H9 (cell line): ENCODE measurements at regions not wholly inside any gene's neighbourhood (a gene's known extent, or its start where the extent isn't known, plus 50 kb on each side); places are given as distances from the start of the nearest gene placed in this dataset.

Experiments used
- DNase-seq: peaks from one replicate; pipeline ENCODE4 v3.0.0-alpha.2; 2017
- H2AFZ ChIP-seq: one replicate; pipeline ENCODE4 v1.6.1; 2013; ENCODE audit warnings: mild to moderate bottlenecking, low read length, control low read depth, moderate library complexity
- H2AK5ac ChIP-seq: 2 replicates; pipeline ENCODE4 v1.6.1; 2013; ENCODE audit warnings: low read length, control low read depth, mixed read lengths; ENCODE audit not compliant: insufficient read length
- H2BK120ac ChIP-seq: one replicate; pipeline ENCODE4 v1.6.1; 2013; ENCODE audit warnings: low read depth, mild to moderate bottlenecking, low read length, control low read depth, inconsistent platforms; ENCODE audit not compliant: poor library complexity, severe bottlenecking
- H2BK12ac ChIP-seq: 2 replicates; pipeline ENCODE4 v1.6.1; 2013; ENCODE audit warnings: low read length, control low read depth, mixed read lengths, low read depth; ENCODE audit not compliant: insufficient read length
- H2BK15ac ChIP-seq: 2 replicates; pipeline ENCODE4 v1.6.1; 2013; ENCODE audit warnings: low read depth, low read length, control low read depth
- H2BK20ac ChIP-seq: one replicate; pipeline ENCODE4 v1.6.1; 2013; ENCODE audit warnings: low read depth, mild to moderate bottlenecking, low read length, control low read depth, inconsistent platforms; ENCODE audit not compliant: poor library complexity, severe bottlenecking
- H2BK5ac ChIP-seq: 2 replicates; pipeline ENCODE4 v1.6.1; 2013; ENCODE audit warnings: low read length, control low read depth, mixed read lengths; ENCODE audit not compliant: insufficient read length
- H3K14ac ChIP-seq: 2 replicates; pipeline ENCODE4 v1.6.1; 2013; ENCODE audit warnings: low read length, control low read depth; ENCODE audit not compliant: insufficient read depth
- H3K18ac ChIP-seq: 2 replicates; pipeline ENCODE4 v1.6.1; 2013; ENCODE audit warnings: low read depth, mild to moderate bottlenecking, mixed read lengths, low read length, control low read depth; ENCODE audit not compliant: insufficient read length
- H3K23ac ChIP-seq: 2 replicates; pipeline ENCODE4 v1.6.1; 2013; ENCODE audit warnings: low read length, control low read depth, mixed read lengths, low read depth; ENCODE audit not compliant: insufficient read length
- H3K23me2 ChIP-seq: 2 replicates; pipeline ENCODE4 v1.6.1; 2013; ENCODE audit warnings: low read depth, mild to moderate bottlenecking, mixed read lengths, low read length, control low read depth; ENCODE audit not compliant: insufficient read length, poor library complexity, severe bottlenecking
- H3K27ac ChIP-seq: 2 replicates; pipeline ENCODE4 v1.5.1; 2013; ENCODE audit warnings: low read length, control low read depth, mixed read lengths, low read depth; ENCODE audit not compliant: insufficient read length
- H3K27me3 ChIP-seq: 2 replicates; pipeline ENCODE4 v1.6.1; 2013; ENCODE audit warnings: low read length, control low read depth, inconsistent platforms; ENCODE audit not compliant: insufficient read depth
- H3K4ac ChIP-seq: 2 replicates; pipeline ENCODE4 v1.6.1; 2013; ENCODE audit warnings: low read depth, mild to moderate bottlenecking, control low read depth, inconsistent platforms, low read length, moderate library complexity
- H3K4me1 ChIP-seq: 2 replicates; pipeline ENCODE4 v1.6.1; 2013; ENCODE audit warnings: low read length, control low read depth, inconsistent platforms; ENCODE audit not compliant: insufficient read depth
- H3K4me2 ChIP-seq: 2 replicates; pipeline ENCODE4 v1.6.1; 2013; ENCODE audit warnings: low read length, control low read depth, mixed read lengths; ENCODE audit not compliant: insufficient read length, insufficient read depth
- H3K56ac ChIP-seq: 2 replicates; pipeline ENCODE4 v1.6.1; 2013; ENCODE audit warnings: low read depth, mild to moderate bottlenecking, mixed read lengths, low read length, control low read depth; ENCODE audit not compliant: insufficient read length
- H3K79me1 ChIP-seq: 2 replicates; pipeline ENCODE4 v1.6.1; 2013; ENCODE audit warnings: low read depth, mild to moderate bottlenecking, moderate library complexity, low read length, control low read depth, inconsistent platforms; ENCODE audit not compliant: insufficient read depth, poor library complexity, severe bottlenecking
- H3K79me2 ChIP-seq: 2 replicates; pipeline ENCODE4 v1.6.1; 2013; ENCODE audit warnings: low read length, control low read depth, inconsistent platforms; ENCODE audit not compliant: insufficient read depth
- H3K9ac ChIP-seq: 2 replicates; pipeline ENCODE4 v1.6.1; 2013; ENCODE audit warnings: low read length, control low read depth, mixed read lengths; ENCODE audit not compliant: insufficient read length; ENCODE audit errors: extremely low read depth
- H3K9me3 ChIP-seq: one replicate; pipeline ENCODE4 v1.6.1; 2013; ENCODE audit warnings: low read depth, low read length, inconsistent platforms; ENCODE audit not compliant: control insufficient read depth
- H3T11ph ChIP-seq: one replicate; pipeline ENCODE4 v1.6.1; 2013; ENCODE audit warnings: mild to moderate bottlenecking, low read length, control low read depth, inconsistent platforms
- H4K20me1 ChIP-seq: one replicate; pipeline ENCODE4 v1.6.1; 2013; ENCODE audit not compliant: control insufficient read depth, insufficient read length, insufficient read depth
- H4K5ac ChIP-seq: 2 replicates; pipeline ENCODE4 v1.6.1; 2013; ENCODE audit warnings: low read depth, mild to moderate bottlenecking, mixed read lengths, low read length, control low read depth; ENCODE audit not compliant: insufficient read length
- H4K8ac ChIP-seq: replicated peaks from 2 replicates; pipeline ENCODE4 v1.6.1; 2013; ENCODE audit warnings: low read length, control low read depth, mixed read lengths, low read depth; ENCODE audit not compliant: insufficient read length
- H4K91ac ChIP-seq: 2 replicates; pipeline ENCODE4 v1.6.1; 2013; ENCODE audit warnings: low read depth, mild to moderate bottlenecking, moderate library complexity, mixed read lengths, low read length, control low read depth; ENCODE audit not compliant: insufficient read length
- H3K27ac Mint-ChIP-seq, 3 experiments: 2 replicates in 2 of 3; 3 replicates in 1 of 3; pipeline ENCODE4 v1.8.0; 2020 to 2021; ENCODE audit warnings: mixed read lengths in 3 of 3, mild to moderate bottlenecking in 1 of 3, moderate library complexity in 1 of 3
- H3K27me3 Mint-ChIP-seq: 2 replicates; pipeline ENCODE4 v1.8.0; 2021; ENCODE audit warnings: low read depth, mild to moderate bottlenecking, moderate library complexity, mixed read lengths
- H3K36me3 Mint-ChIP-seq, 3 experiments: 2 replicates in 2 of 3; 3 replicates in 1 of 3; pipeline ENCODE4 v1.8.0; 2020 to 2021; ENCODE audit warnings: low read depth in 3 of 3, mixed read lengths in 3 of 3; ENCODE audit not compliant: insufficient read depth in 1 of 3
- H3K4me1 Mint-ChIP-seq, 2 experiments: 2 replicates each; pipeline ENCODE4 v1.8.0; 2020; ENCODE audit warnings: mixed read lengths in 2 of 2
- H3K4me3 Mint-ChIP-seq, 2 experiments: 2 replicates in 1 of 2; 3 replicates in 1 of 2; pipeline ENCODE4 v1.8.0; 2020 to 2021; ENCODE audit warnings: mild to moderate bottlenecking in 2 of 2, mixed read lengths in 2 of 2, moderate library complexity in 1 of 2
- H3K9me3 Mint-ChIP-seq, 2 experiments: 2 replicates in 1 of 2; 3 replicates in 1 of 2; pipeline ENCODE4 v1.8.0; 2020; ENCODE audit warnings: mild to moderate bottlenecking in 2 of 2, mixed read lengths in 2 of 2, moderate library complexity in 1 of 2
- WGBS: extraction: QIAGEN DNeasy Blood & Tissue Kit; methylation state at CpG from one replicate; pipeline ENCODE4 v1.1.7; 2013; ENCODE audit warnings: missing lambda C conversion rate, low lambda C conversion rate, mixed read lengths; ENCODE audit not compliant: insufficient read length; ENCODE audit errors: extremely low coverage; 5-methylcytosine and 5-hydroxymethylcytosine counted together
- TF ChIP-seq, protein P1 (sequence below): fragments of 200-600 bp; sonication (generic); conservative IDR thresholded peaks from 3 replicates; pipeline ENCODE4 v1.8.0; 2021; ENCODE audit warnings: antibody characterized with exemption, mild to moderate bottlenecking

DNA sequence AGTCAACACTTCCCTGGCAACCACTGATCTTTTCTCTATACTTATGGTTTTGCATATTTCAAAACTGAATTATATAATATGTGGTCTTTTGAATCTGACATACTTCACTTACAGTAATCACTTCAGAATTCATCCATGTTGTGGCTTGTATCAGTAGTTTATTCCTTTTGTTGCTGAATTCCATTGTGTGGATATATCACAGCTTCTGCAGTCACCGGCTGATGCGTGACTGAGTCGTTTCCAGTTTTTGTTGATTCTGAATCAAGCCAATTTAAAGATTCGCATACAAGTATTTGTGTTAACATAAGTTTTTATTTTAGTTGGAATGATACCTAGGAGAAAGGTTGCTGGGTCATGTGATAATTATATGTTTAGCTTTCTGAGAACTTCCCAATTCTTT, 672.5 kb upstream of the ANKRD30A start:
- no peaks in the 10 kb centered on the region for H4K20me1 ChIP-seq
- H3K9ac ChIP-seq: no peak overlapping the region
- Mint-ChIP-seq H3K4me3 (no peak overlapping the region), H3K27me3 (peaks cover 2% of the 10 kb centered on the region; the same call in 1 of the 2 replicates), H3K9me3 (peaks cover 22 to 26% of the 10 kb centered on the region in 2 experiments; a peak in 4 of 5 replicates), H3K4me1 (peaks cover 26 to 27% of the 10 kb centered on the region in 2 experiments), H3K27ac (no peak overlapping the region), H3K36me3 (peaks cover 12 to 23% (median 14%) of the 10 kb centered on the region in 3 experiments)
- H2BK120ac ChIP-seq: no peak overlapping the region
- H2BK20ac ChIP-seq: no peak overlapping the region
- no peak overlapping the region for H3K4me2 ChIP-seq
- no CpG with 5 or more reads among the region's 4 CpGs for WGBS
- H2BK5ac ChIP-seq: no peak overlapping the region
- no peaks in the 10 kb centered on the region for H3K27me3 ChIP-seq
- no peak overlapping the region for H2AFZ ChIP-seq
- no peak overlapping the region for H3K56ac ChIP-seq
- no peak overlapping the region for H4K8ac ChIP-seq
- no peaks in the 10 kb centered on the region for H3K23me2 ChIP-seq
- no peak overlapping the region for H2BK12ac ChIP-seq
- no peak for DNase-seq
- H4K91ac ChIP-seq: no peak overlapping the region
- H3K9me3 ChIP-seq: no peaks in the 10 kb centered on the region
- no peak overlapping the region for H3K14ac ChIP-seq
- H3K4ac ChIP-seq: no peak overlapping the region
- H3K79me1 ChIP-seq: no peaks in the 10 kb centered on the region
- no peak overlapping the region for H3T11ph ChIP-seq
- no peak overlapping the region for H2AK5ac ChIP-seq
- no peaks in the 10 kb centered on the region for H3K79me2 ChIP-seq
- no peak overlapping the region for H2BK15ac ChIP-seq
- peaks cover 2% of the 10 kb centered on the region; the same call in 1 of the 2 replicates for H3K4me1 ChIP-seq
- H3K18ac ChIP-seq: no peak overlapping the region
- H4K5ac ChIP-seq: no peak overlapping the region
- no peak overlapping the region for H3K27ac ChIP-seq
- H3K23ac ChIP-seq: no peak overlapping the region
- TF ChIP-seq, protein P1, sequence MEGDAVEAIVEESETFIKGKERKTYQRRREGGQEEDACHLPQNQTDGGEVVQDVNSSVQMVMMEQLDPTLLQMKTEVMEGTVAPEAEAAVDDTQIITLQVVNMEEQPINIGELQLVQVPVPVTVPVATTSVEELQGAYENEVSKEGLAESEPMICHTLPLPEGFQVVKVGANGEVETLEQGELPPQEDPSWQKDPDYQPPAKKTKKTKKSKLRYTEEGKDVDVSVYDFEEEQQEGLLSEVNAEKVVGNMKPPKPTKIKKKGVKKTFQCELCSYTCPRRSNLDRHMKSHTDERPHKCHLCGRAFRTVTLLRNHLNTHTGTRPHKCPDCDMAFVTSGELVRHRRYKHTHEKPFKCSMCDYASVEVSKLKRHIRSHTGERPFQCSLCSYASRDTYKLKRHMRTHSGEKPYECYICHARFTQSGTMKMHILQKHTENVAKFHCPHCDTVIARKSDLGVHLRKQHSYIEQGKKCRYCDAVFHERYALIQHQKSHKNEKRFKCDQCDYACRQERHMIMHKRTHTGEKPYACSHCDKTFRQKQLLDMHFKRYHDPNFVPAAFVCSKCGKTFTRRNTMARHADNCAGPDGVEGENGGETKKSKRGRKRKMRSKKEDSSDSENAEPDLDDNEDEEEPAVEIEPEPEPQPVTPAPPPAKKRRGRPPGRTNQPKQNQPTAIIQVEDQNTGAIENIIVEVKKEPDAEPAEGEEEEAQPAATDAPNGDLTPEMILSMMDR: no peak
